K562 (cell line): ENCODE measurements at regions not wholly inside any gene's neighbourhood (a gene's known extent, or its start where the extent isn't known, plus 50 kb on each side); places are given as distances from the start of the nearest gene placed in this dataset.

ENCODE experiments used
- ATAC-seq: fragments of 200-7000 bp; cut with Tn5 transposase; 3 replicates; pipeline ENCODE4 v1.9.1; 2020; ENCODE audit warnings: moderate library complexity
- BruUV-seq: library from RNA; stranded (reverse); fragments of 400-500 nt; replicated peaks from 2 replicates; lab custom pipeline; 2021; lab: Mats Ljungman, UMichigan
- CTCF ChIA-PET: fragments of 300-600 bp; formaldehyde crosslinking; extraction: SDS; loops from one replicate; lab custom pipeline; 2021; ENCODE audit warnings: low intra/inter-chr PET ratio; lab: Yijun Ruan, JAX
- POLR2A ChIA-PET: fragments of 300-600, 350-650 bp; sonication (Branson Sonifier 250); formaldehyde crosslinking; extraction: SDS; loops from one replicate; lab custom pipeline; 2021; ENCODE audit warnings: antibody characterized with exemption, inconsistent platforms; lab: Yijun Ruan, JAX
- DNase-seq, 4 experiments: peaks; one replicate each; pipeline versions ENCODE4 v3.0.0 to v3.0.0-alpha.2; 2011 to 2018; ENCODE audit warnings: low spot score in 3 of 4, mixed read lengths in 3 of 4; ENCODE audit errors: extremely low read depth in 1 of 4
- FAIRE-seq: peaks from 2 replicates; lab custom pipeline; 2011; peaks lifted over from hg19 to GRCh38; lab: Jason Lieb, UNC
- H2AFZ ChIP-seq: 2 replicates; pipeline ENCODE4 v1.6.0; 2011; ENCODE audit warnings: low read depth, low read length, control low read depth, inconsistent platforms
- H3K27ac ChIP-seq: fragments of 200-600 bp; 3 replicates; pipeline ENCODE4 v1.8.0; 2011; ENCODE audit warnings: low read depth, mild to moderate bottlenecking, control low read depth, inconsistent platforms, low read length, moderate library complexity, mixed read lengths; ENCODE audit errors: extremely low read depth
- H3K27me3 ChIP-seq, 2 experiments: fragments of 300-600 bp in 1 of 2; 2 replicates in 1 of 2; 3 replicates in 1 of 2; pipeline versions ENCODE4 v1.6.0 to v1.8.0; 2011; ENCODE audit warnings: inconsistent platforms in 2 of 2, low read length in 2 of 2, mild to moderate bottlenecking in 1 of 2, mixed read lengths in 1 of 2, moderate library complexity in 1 of 2; ENCODE audit not compliant: control insufficient read depth in 2 of 2, insufficient read depth in 2 of 2
- H3K36me3 ChIP-seq: fragments of 300-600 bp; 3 replicates; pipeline ENCODE4 v1.8.0; 2011; ENCODE audit warnings: mild to moderate bottlenecking, low read length, inconsistent platforms; ENCODE audit not compliant: control insufficient read depth, insufficient read depth
- H3K4me1 ChIP-seq, 2 experiments: fragments of 200-600 bp in 1 of 2; replicated peaks in 1 of 2; 2 replicates in 1 of 2; 3 replicates in 1 of 2; pipeline versions ENCODE4 v1.5.1 to v1.8.0; 2011; ENCODE audit warnings: inconsistent platforms in 2 of 2, low read length in 2 of 2, mild to moderate bottlenecking in 1 of 2, mixed read lengths in 1 of 2, moderate library complexity in 1 of 2; ENCODE audit not compliant: control insufficient read depth in 2 of 2, insufficient read depth in 2 of 2
- H3K4me2 ChIP-seq: 2 replicates; pipeline ENCODE4 v1.6.1; 2011; ENCODE audit warnings: low read length, control low read depth, inconsistent platforms, mixed read lengths; ENCODE audit not compliant: insufficient read depth
- H3K4me3 ChIP-seq: fragments of 200-600 bp; sonication (generic), shearing (Covaris generic); 2 replicates; pipeline ENCODE4 v1.5.1; 2016; ENCODE audit warnings: control low read depth, inconsistent platforms
- H3K79me2 ChIP-seq: fragments of 200-600 bp; 3 replicates; pipeline ENCODE4 v1.8.0; 2011; ENCODE audit warnings: low read length, inconsistent platforms; ENCODE audit not compliant: control insufficient read depth, insufficient read depth
- H3K9ac ChIP-seq, 2 experiments: 2 replicates each; pipeline versions ENCODE4 v1.6.0 to v1.6.1; 2011; ENCODE audit warnings: low read depth in 2 of 2, low read length in 2 of 2, control low read depth in 1 of 2, inconsistent platforms in 1 of 2, mild to moderate bottlenecking in 1 of 2, mixed read lengths in 1 of 2; ENCODE audit not compliant: insufficient read depth in 1 of 2
- H3K9me1 ChIP-seq: one replicate; pipeline ENCODE4 v1.6.0; 2011; ENCODE audit warnings: inconsistent platforms, mild to moderate bottlenecking, low read length, moderate library complexity; ENCODE audit not compliant: control insufficient read depth, insufficient read depth
- H3K9me3 ChIP-seq: replicated peaks from 2 replicates; pipeline ENCODE4 v1.5.1; 2011; ENCODE audit warnings: low read depth, low read length, inconsistent platforms; ENCODE audit not compliant: control insufficient read depth, insufficient read depth
- H4K20me1 ChIP-seq: replicated peaks from 2 replicates; pipeline ENCODE4 v1.6.1; 2011; ENCODE audit warnings: low read length, inconsistent platforms, mixed read lengths; ENCODE audit not compliant: control insufficient read depth, insufficient read depth
- ESRRB ChIP-seq: fragments of 250-450 bp; sonication (Bioruptor Pico); IDR thresholded peaks from 2 replicates; pipeline ENCODE4 v1.5.0; 2020; ENCODE audit warnings: mild to moderate bottlenecking, moderate library complexity, borderline replicate concordance
- HINFP ChIP-seq: fragments of 450-650 bp; conservative IDR thresholded peaks from 2 replicates; pipeline ENCODE4 v1.6.1; 2016; ENCODE audit warnings: missing genetic modification characterization, low read depth, mild to moderate bottlenecking, control low read depth, missing compliant biosample characterization
- ID3 ChIP-seq, 2 experiments: fragments of 250-450 bp in 1 of 2; fragments of 450-650 bp in 1 of 2; sonication (Bioruptor Pico) in 1 of 2; IDR thresholded peaks; 2 replicates each; pipeline versions ENCODE4 v1.6.1 to v1.8.0; 2016 to 2021; ENCODE audit warnings: mild to moderate bottlenecking in 2 of 2, moderate library complexity in 2 of 2, missing compliant biosample characterization in 1 of 2, missing genetic modification characterization in 1 of 2
- MAFF ChIP-seq: IDR thresholded peaks from 2 replicates; pipeline ENCODE4 v1.6.1; 2012; ENCODE audit warnings: low read length, improper control_type of control experiment
- MTA1 ChIP-seq: fragments of 450-650 bp; IDR thresholded peaks from 2 replicates; pipeline ENCODE4 v1.6.1; 2017; ENCODE audit warnings: borderline replicate concordance
- REST ChIP-seq, 2 experiments: fragments of 450-650 bp; formaldehyde crosslinking in 1 of 2; IDR thresholded peaks; 2 replicates each; pipeline versions ENCODE4 v1.4.0 to v1.6.1; 2014 to 2020; ENCODE audit warnings: mild to moderate bottlenecking in 2 of 2, borderline replicate concordance in 1 of 2, low read depth in 1 of 2
- SAFB ChIP-seq: fragments of 200-400 bp; formaldehyde crosslinking; IDR thresholded peaks from 2 replicates; pipeline ENCODE4 v1.6.1; 2017; ENCODE audit warnings: low read depth, low read length, borderline replicate concordance
- SUPT5H ChIP-seq: fragments of 450-650 bp; IDR thresholded peaks from 2 replicates; pipeline ENCODE4 v1.6.1; 2016
- ZNF282 ChIP-seq: sonication (generic); formaldehyde crosslinking; IDR thresholded peaks from 2 replicates; pipeline ENCODE4 v1.8.1; 2023; ENCODE audit warnings: missing genetic modification reagents
- ZNF324 ChIP-seq: fragments of 250-450 bp; sonication (Bioruptor Pico); IDR thresholded peaks from 2 replicates; pipeline ENCODE4 v1.4.0; 2020; ENCODE audit warnings: mild to moderate bottlenecking
- WGBS: fragments of 100-300 bp; shearing (Covaris generic); methylation state at CpG from one replicate; pipeline ENCODE4 v1.1.6; 2016; ENCODE audit warnings: low coverage, mixed read lengths; ENCODE audit not compliant: insufficient coverage; ENCODE audit errors: missing lambda C conversion rate; 5-methylcytosine and 5-hydroxymethylcytosine counted together
- in situ Hi-C: fragments of 300-500 bp; cut with MboI; formaldehyde crosslinking; loops from 4 replicates; pipeline ENCODE4 v1.15.0; 2018; ENCODE audit warnings: inconsistent platforms, mixed read lengths
- intact Hi-C: fragments of 100-400 bp; cut with micrococcal nuclease; formaldehyde crosslinking; loops from 2 replicates; pipeline ENCODE4 v1.14.2; 2022

GRCh38 chr13:111658145-111659100 lies 338.0 kb downstream of the TEX29 start:
- ChIA-PET POLR2A (no interaction called here), CTCF (no interaction called here)
- Histone ChIP-seq H3K36me3 (no peaks in the 10 kb centered on the region), H3K9me3 (no peaks in the 10 kb centered on the region), H3K27me3 (peaks cover 0 to 16% of the 10 kb centered on the region in 2 experiments; a peak in 2 of 5 replicates), H4K20me1 (no peaks in the 10 kb centered on the region), H3K9me1 (no peaks in the 10 kb centered on the region), H3K27ac (no peak overlapping the region), H2AFZ (no peak overlapping the region), H3K4me3 (no peak overlapping the region), H3K4me2 (no peak overlapping the region), H3K4me1 (no peaks in the 10 kb centered on the region), H3K9ac (no peak overlapping the region), H3K79me2 (no peaks in the 10 kb centered on the region)
- ATAC-seq: no peak
- FAIRE-seq: no peak
- under 1% methylated on average over 15 of the region's 16 CpGs for WGBS
- no peak for DNase-seq
- intact Hi-C loops: no loop called here
- in situ Hi-C loops: no loop called here
- no TSS peak for BruUV-seq
- TF ChIP-seq MAFF (no peak), ZNF282 (CRISPR knock-in tag) (no peak), SUPT5H (no peak), ZNF324 (CRISPR knock-in tag) (no peak), HINFP (no peak), MTA1 (no peak), ESRRB (no peak), ID3 (CRISPR knock-in tag; IDR thresholded peaks at IDR 0.05) (no peak), ID3 (tag; IDR thresholded peaks at IDR 0.05) (no peak), SAFB (no peak), REST (IDR thresholded peaks at IDR 0.05; ENCODE audit: borderline replicate concordance) (no peak), REST (CRISPR knock-in tag; IDR thresholded peaks at IDR 0.05; ENCODE audit: low read depth) (no peak)
